ENCODE measurements at regions not wholly inside any gene's neighbourhood (a gene's known extent, or its start where the extent isn't known, plus 50 kb on each side); places are given as distances from the start of the nearest gene placed in this dataset.

DNA sequence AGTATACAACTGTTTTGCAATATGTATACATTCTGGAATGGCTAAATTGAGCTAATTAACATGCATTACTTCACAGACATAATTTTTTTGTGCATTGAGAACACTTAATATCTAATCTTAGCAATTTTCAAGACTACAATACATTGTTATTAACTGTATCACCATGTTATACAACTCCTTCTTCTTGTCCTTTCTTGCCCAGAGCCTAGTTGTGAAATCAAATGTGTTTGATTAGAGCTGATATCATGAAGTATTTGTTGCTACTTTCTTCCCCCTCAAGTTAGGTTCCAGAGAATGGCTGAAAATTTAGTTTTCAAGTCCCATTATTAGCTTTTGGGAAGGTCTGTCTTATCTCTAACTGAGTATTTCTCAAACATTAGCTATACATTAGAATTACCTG lies 607.8 kb downstream of the PSAT1 start:
- TF ChIP-seq, protein P1, sequence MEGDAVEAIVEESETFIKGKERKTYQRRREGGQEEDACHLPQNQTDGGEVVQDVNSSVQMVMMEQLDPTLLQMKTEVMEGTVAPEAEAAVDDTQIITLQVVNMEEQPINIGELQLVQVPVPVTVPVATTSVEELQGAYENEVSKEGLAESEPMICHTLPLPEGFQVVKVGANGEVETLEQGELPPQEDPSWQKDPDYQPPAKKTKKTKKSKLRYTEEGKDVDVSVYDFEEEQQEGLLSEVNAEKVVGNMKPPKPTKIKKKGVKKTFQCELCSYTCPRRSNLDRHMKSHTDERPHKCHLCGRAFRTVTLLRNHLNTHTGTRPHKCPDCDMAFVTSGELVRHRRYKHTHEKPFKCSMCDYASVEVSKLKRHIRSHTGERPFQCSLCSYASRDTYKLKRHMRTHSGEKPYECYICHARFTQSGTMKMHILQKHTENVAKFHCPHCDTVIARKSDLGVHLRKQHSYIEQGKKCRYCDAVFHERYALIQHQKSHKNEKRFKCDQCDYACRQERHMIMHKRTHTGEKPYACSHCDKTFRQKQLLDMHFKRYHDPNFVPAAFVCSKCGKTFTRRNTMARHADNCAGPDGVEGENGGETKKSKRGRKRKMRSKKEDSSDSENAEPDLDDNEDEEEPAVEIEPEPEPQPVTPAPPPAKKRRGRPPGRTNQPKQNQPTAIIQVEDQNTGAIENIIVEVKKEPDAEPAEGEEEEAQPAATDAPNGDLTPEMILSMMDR (IDR thresholded peaks at IDR 0.05), result no peak
- no peak for TF ChIP-seq POLR2A (IDR thresholded peaks at IDR 0.05)
